SK-N-SH treated with all-trans-retinoic acid at 6 μM for 48 hours (cell line): ENCODE measurements at regions not wholly inside any gene's neighbourhood (a gene's known extent, or its start where the extent isn't known, plus 50 kb on each side); places are given as distances from the start of the nearest gene placed in this dataset.
A peak's percentile ranks its signal among the peaks of the same experiment; 100 is the strongest.

Experiments
- ATAC-seq: fragments of 200-7000 bp; cut with Tn5 transposase; 3 replicates; pipeline ENCODE4 v1.9.1; 2020; ENCODE audit warnings: mild to moderate bottlenecking, moderate library complexity
- ARNTL ChIP-seq: fragments of 450-650 bp; formaldehyde crosslinking; IDR thresholded peaks from 2 replicates; pipeline ENCODE4 v1.5.0; 2020; ENCODE audit warnings: low read depth, mild to moderate bottlenecking, moderate library complexity, borderline replicate concordance
- BACH2 ChIP-seq: fragments of 250-450 bp; sonication (Bioruptor Pico); IDR thresholded peaks from 2 replicates; pipeline ENCODE4 v1.9.0; 2021; ENCODE audit warnings: mild to moderate bottlenecking, borderline replicate concordance
- GLIS3 ChIP-seq: fragments of 250-450 bp; sonication (Bioruptor Pico); IDR thresholded peaks from 2 replicates; pipeline ENCODE4 v1.5.0; 2020; ENCODE audit warnings: mild to moderate bottlenecking, moderate library complexity
- ISL1 ChIP-seq: fragments of 250-450 bp; sonication (Bioruptor Pico); IDR thresholded peaks from 2 replicates; pipeline ENCODE4 v2.1.2; 2022; ENCODE audit warnings: mild to moderate bottlenecking, moderate library complexity
- TCF4 ChIP-seq: fragments of 250-450 bp; sonication (Bioruptor Pico); IDR thresholded peaks from 2 replicates; pipeline ENCODE4 v1.8.0; 2021; ENCODE audit warnings: mild to moderate bottlenecking, moderate library complexity, borderline replicate concordance
- TOX ChIP-seq: fragments of 250-450 bp; sonication (Bioruptor Pico); IDR thresholded peaks from 2 replicates; pipeline ENCODE4 v1.8.0; 2021; ENCODE audit warnings: mild to moderate bottlenecking, moderate library complexity, borderline replicate concordance
- ZC3H10 ChIP-seq: fragments of 250-450 bp; sonication (Bioruptor Pico); IDR thresholded peaks from 2 replicates; pipeline ENCODE4 v1.5.1; 2021; ENCODE audit warnings: mild to moderate bottlenecking, moderate library complexity
- ZFP30 ChIP-seq: fragments of 450-650 bp; formaldehyde crosslinking; IDR thresholded peaks from 2 replicates; pipeline ENCODE4 v1.5.0; 2022; ENCODE audit warnings: mild to moderate bottlenecking, moderate library complexity
- ZNF565 ChIP-seq: fragments of 450-650 bp; formaldehyde crosslinking; conservative IDR thresholded peaks from 2 replicates; pipeline ENCODE4 v1.5.0; 2020; ENCODE audit warnings: low read depth, mild to moderate bottlenecking, moderate library complexity
- ZNF70 ChIP-seq: fragments of 450-650 bp; formaldehyde crosslinking; IDR thresholded peaks from 2 replicates; pipeline ENCODE4 v1.5.0; 2020; ENCODE audit warnings: mild to moderate bottlenecking, moderate library complexity
- TF ChIP-seq, protein P1 (sequence below): fragments of 250-450 bp; sonication (Bioruptor Pico); IDR thresholded peaks from 2 replicates; pipeline ENCODE4 v1.8.0; 2021; ENCODE audit warnings: low read depth, mild to moderate bottlenecking, moderate library complexity, borderline replicate concordance
- TF ChIP-seq, protein P2 (sequence below): fragments of 250-450 bp; sonication (Bioruptor Pico); IDR thresholded peaks from 2 replicates; pipeline ENCODE4 v1.5.1; 2021; ENCODE audit warnings: mild to moderate bottlenecking, moderate library complexity
- TF ChIP-seq, protein P3 (sequence below): fragments of 250-450 bp; sonication (Bioruptor Pico); IDR thresholded peaks from 2 replicates; pipeline ENCODE4 v1.8.0; 2020; ENCODE audit warnings: mild to moderate bottlenecking, moderate library complexity, borderline replicate concordance
- TF ChIP-seq, protein P4 (sequence below): fragments of 250-450 bp; sonication (Bioruptor Pico); IDR thresholded peaks from 2 replicates; pipeline ENCODE4 v1.5.0; 2020; ENCODE audit warnings: mild to moderate bottlenecking, moderate library complexity

DNA sequence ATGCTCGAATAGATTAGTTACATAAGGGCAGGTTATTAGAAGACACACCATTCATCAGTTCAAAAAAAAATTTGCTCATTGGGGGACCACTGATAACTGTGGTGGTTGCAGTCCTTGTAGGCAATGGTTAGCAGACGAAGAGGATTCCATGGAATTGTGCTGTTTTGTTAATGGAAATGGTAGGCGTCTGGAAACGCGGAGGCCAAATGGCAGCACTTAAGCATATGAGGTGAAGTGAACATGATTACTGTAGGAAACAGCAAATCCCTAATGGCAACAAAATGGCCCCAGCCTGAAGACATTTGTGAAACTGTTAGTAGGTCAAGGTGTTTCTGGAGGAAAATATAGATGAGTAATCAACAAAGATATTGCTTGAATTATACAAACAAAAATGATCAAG, 535.4 kb upstream of the PTPRD start (continued):
- TF ChIP-seq BACH2 (CRISPR knock-in tag): no peak
- TF ChIP-seq, all 23 proteins: peak for 0

DNA sequence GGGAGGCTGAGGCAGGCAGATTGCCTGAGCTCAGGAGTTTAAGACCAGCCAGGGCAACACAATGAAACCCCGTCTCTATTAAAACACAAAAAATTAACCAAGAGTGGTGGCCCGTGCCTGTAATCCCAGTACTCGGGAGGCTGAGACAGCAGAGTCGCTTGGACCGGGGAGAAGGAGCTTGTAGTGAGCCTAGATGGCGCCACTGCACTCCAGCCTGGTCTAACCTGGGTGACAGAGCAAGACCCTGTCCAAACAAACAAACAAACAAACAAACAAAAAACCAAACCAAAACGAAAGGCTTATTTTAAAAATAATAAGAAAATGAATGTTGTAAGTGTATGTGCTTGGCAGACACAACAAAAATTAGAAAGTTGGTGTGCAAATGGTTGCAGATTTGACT, 536.3 kb upstream of the PTPRD start:
- ATAC-seq: 0 out of 3 replicates have a peak, but pooled peaks have one; percentile 49
- TF ChIP-seq ZC3H10 (CRISPR knock-in tag): no peak
- no peak for TF ChIP-seq TCF4 (CRISPR knock-in tag)
- TF ChIP-seq, protein P1, sequence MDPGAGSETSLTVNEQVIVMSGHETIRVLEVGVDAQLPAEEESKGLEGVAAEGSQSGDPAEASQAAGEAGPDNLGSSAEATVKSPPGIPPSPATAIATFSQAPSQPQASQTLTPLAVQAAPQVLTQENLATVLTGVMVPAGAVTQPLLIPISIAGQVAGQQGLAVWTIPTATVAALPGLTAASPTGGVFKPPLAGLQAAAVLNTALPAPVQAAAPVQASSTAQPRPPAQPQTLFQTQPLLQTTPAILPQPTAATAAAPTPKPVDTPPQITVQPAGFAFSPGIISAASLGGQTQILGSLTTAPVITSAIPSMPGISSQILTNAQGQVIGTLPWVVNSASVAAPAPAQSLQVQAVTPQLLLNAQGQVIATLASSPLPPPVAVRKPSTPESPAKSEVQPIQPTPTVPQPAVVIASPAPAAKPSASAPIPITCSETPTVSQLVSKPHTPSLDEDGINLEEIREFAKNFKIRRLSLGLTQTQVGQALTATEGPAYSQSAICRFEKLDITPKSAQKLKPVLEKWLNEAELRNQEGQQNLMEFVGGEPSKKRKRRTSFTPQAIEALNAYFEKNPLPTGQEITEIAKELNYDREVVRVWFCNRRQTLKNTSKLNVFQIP (CRISPR knock-in tag): no peak
- no peak for TF ChIP-seq ZNF70 (CRISPR knock-in tag)
- TF ChIP-seq GLIS3: no peak
- TF ChIP-seq, protein P2, sequence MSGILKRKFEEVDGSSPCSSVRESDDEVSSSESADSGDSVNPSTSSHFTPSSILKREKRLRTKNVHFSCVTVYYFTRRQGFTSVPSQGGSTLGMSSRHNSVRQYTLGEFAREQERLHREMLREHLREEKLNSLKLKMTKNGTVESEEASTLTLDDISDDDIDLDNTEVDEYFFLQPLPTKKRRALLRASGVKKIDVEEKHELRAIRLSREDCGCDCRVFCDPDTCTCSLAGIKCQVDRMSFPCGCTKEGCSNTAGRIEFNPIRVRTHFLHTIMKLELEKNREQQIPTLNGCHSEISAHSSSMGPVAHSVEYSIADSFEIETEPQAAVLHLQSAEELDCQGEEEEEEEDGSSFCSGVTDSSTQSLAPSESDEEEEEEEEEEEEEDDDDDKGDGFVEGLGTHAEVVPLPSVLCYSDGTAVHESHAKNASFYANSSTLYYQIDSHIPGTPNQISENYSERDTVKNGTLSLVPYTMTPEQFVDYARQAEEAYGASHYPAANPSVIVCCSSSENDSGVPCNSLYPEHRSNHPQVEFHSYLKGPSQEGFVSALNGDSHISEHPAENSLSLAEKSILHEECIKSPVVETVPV: no peak
- TF ChIP-seq ISL1 (CRISPR knock-in tag): no peak
- TF ChIP-seq, protein P3, sequence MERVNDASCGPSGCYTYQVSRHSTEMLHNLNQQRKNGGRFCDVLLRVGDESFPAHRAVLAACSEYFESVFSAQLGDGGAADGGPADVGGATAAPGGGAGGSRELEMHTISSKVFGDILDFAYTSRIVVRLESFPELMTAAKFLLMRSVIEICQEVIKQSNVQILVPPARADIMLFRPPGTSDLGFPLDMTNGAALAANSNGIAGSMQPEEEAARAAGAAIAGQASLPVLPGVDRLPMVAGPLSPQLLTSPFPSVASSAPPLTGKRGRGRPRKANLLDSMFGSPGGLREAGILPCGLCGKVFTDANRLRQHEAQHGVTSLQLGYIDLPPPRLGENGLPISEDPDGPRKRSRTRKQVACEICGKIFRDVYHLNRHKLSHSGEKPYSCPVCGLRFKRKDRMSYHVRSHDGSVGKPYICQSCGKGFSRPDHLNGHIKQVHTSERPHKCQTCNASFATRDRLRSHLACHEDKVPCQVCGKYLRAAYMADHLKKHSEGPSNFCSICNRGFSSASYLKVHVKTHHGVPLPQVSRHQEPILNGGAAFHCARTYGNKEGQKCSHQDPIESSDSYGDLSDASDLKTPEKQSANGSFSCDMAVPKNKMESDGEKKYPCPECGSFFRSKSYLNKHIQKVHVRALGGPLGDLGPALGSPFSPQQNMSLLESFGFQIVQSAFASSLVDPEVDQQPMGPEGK (CRISPR knock-in tag): no peak
- TF ChIP-seq ZFP30 (CRISPR knock-in tag): no peak
- TF ChIP-seq, protein P4, sequence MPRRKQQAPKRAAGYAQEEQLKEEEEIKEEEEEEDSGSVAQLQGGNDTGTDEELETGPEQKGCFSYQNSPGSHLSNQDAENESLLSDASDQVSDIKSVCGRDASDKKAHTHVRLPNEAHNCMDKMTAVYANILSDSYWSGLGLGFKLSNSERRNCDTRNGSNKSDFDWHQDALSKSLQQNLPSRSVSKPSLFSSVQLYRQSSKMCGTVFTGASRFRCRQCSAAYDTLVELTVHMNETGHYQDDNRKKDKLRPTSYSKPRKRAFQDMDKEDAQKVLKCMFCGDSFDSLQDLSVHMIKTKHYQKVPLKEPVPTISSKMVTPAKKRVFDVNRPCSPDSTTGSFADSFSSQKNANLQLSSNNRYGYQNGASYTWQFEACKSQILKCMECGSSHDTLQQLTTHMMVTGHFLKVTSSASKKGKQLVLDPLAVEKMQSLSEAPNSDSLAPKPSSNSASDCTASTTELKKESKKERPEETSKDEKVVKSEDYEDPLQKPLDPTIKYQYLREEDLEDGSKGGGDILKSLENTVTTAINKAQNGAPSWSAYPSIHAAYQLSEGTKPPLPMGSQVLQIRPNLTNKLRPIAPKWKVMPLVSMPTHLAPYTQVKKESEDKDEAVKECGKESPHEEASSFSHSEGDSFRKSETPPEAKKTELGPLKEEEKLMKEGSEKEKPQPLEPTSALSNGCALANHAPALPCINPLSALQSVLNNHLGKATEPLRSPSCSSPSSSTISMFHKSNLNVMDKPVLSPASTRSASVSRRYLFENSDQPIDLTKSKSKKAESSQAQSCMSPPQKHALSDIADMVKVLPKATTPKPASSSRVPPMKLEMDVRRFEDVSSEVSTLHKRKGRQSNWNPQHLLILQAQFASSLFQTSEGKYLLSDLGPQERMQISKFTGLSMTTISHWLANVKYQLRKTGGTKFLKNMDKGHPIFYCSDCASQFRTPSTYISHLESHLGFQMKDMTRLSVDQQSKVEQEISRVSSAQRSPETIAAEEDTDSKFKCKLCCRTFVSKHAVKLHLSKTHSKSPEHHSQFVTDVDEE: no peak
- no peak for TF ChIP-seq TOX (CRISPR knock-in tag)
- TF ChIP-seq, all 23 proteins: peak for 0

DNA sequence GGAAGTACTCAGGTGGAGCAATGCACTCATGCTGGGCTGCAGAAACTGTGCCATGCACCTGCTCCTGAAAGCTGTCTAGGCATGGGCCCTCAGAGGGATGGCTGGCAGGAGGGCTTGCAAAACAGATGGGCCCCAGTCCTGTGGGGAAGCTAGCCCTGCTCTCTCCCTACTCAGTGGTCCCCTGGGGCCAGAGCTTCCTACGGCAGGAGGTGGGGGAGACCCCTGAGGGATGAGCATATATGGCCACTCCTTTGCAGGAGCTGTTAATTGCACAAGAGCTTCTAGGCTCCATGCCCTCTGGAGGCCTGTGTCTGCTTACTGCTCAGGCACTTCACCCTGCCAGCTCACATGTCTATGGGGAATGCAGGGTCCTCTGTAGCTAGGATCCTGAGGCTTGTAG, 545.3 kb upstream of the PTPRD start:
- no peak for ATAC-seq
- TF ChIP-seq BACH2 (CRISPR knock-in tag) (no peak), ARNTL (no peak), ZC3H10 (CRISPR knock-in tag) (no peak), ZNF565 (no peak), ZFP30 (CRISPR knock-in tag) (no peak), TCF4 (CRISPR knock-in tag) (no peak), ZNF70 (CRISPR knock-in tag) (no peak), GLIS3 (no peak)
- TF ChIP-seq, protein P4: no peak
- TF ChIP-seq, protein P2: no peak
- TF ChIP-seq, protein P1 (CRISPR knock-in tag): no peak
